HG03095 (cell line): ENCODE measurements at regions not wholly inside any gene's neighbourhood (a gene's known extent, or its start where the extent isn't known, plus 50 kb on each side); places are given as distances from the start of the nearest gene placed in this dataset.

Source experiments
- ATAC-seq: cut with Tn5 transposase; IDR thresholded peaks from one replicate; pipeline ENCODE4 v1.9.1; 2021; ENCODE audit warnings: moderate library complexity; ENCODE audit not compliant: unreplicated experiment

GRCh38 chr3:80535286-80535685 is 767.5 kb upstream of the ROBO1 start:
- no peak for ATAC-seq

GRCh38 chr3:80533553-80533952 is 765.8 kb upstream of the ROBO1 start:
- no peak for ATAC-seq

GRCh38 chr3:80526153-80526552 is 758.4 kb upstream of the ROBO1 start:
- no peak for ATAC-seq

- ATAC-seq: no peak
Measured at GRCh38 chr3:80521081-80521480, 753.3 kb upstream of the ROBO1 start.

- ATAC-seq: no peak
Measured at GRCh38 chr3:80519436-80519835, 751.6 kb upstream of the ROBO1 start.

GRCh38 chr3:80496452-80496851 is 728.7 kb upstream of the ROBO1 start:
- no peak for ATAC-seq

- ATAC-seq: no peak
Measured at GRCh38 chr3:80492162-80492561, 724.4 kb upstream of the ROBO1 start.

- no peak for ATAC-seq
Measured at GRCh38 chr3:80472961-80473360, 705.2 kb upstream of the ROBO1 start.

GRCh38 chr3:80472459-80472858 is 704.7 kb upstream of the ROBO1 start:
- no peak for ATAC-seq

- no peak for ATAC-seq
Measured at GRCh38 chr3:80470433-80470832, 702.6 kb upstream of the ROBO1 start.

- ATAC-seq: no peak
Measured at GRCh38 chr3:80465746-80466145, 697.9 kb upstream of the ROBO1 start.

GRCh38 chr3:80451393-80451792 is 683.6 kb upstream of the ROBO1 start:
- no peak for ATAC-seq

- ATAC-seq: no peak
Measured at GRCh38 chr3:80445641-80446040, 677.8 kb upstream of the ROBO1 start.

GRCh38 chr3:80445053-80445452 is 677.3 kb upstream of the ROBO1 start:
- no peak for ATAC-seq

- ATAC-seq: no peak
Measured at GRCh38 chr3:80439490-80439889, 671.7 kb upstream of the ROBO1 start.

GRCh38 chr3:80434366-80434765 is 666.6 kb upstream of the ROBO1 start:
- no peak for ATAC-seq

GRCh38 chr3:80424951-80425350 is 657.2 kb upstream of the ROBO1 start:
- no peak for ATAC-seq

GRCh38 chr3:80408030-80408721 is 640.4 kb upstream of the ROBO1 start:
- ATAC-seq: no peak

GRCh38 chr3:80405618-80406017 is 637.8 kb upstream of the ROBO1 start:
- ATAC-seq: no peak

- ATAC-seq: no peak
Measured at GRCh38 chr3:80395023-80395422, 627.2 kb upstream of the ROBO1 start.

- no peak for ATAC-seq
Measured at GRCh38 chr3:80391573-80391972, 623.8 kb upstream of the ROBO1 start.

- no peak for ATAC-seq
Measured at GRCh38 chr3:80384811-80385210, 617.0 kb upstream of the ROBO1 start.

GRCh38 chr3:80374423-80374822 is 606.6 kb upstream of the ROBO1 start:
- no peak for ATAC-seq
